SK-N-SH (cell line): ENCODE measurements at regions not wholly inside any gene's neighbourhood (a gene's known extent, or its start where the extent isn't known, plus 50 kb on each side); places are given as distances from the start of the nearest gene placed in this dataset.

Experiments
- EZH2phosphoT487 ChIP-seq: fragments of 200-600 bp; sonication (generic); IDR thresholded peaks from 2 replicates; pipeline ENCODE4 v1.6.1; 2017; ENCODE audit warnings: low read depth, mixed run types, mild to moderate bottlenecking, antibody characterized with exemption, moderate library complexity, borderline replicate concordance
- POLR2AphosphoS5 ChIP-seq: IDR thresholded peaks from 2 replicates; pipeline ENCODE4 v1.6.1; 2012; ENCODE audit warnings: low read depth, low read length
- TCF12 ChIP-seq: IDR thresholded peaks from 2 replicates; pipeline ENCODE4 v1.4.0; 2012
- YY1 ChIP-seq: IDR thresholded peaks from 2 replicates; pipeline ENCODE4 v1.4.0; 2012; ENCODE audit warnings: low read depth, mild to moderate bottlenecking
- TF ChIP-seq, protein P1 (sequence below): fragments of 200-600 bp; sonication (generic); IDR thresholded peaks from 2 replicates; pipeline ENCODE4 v1.6.1; 2017; ENCODE audit warnings: antibody characterized with exemption, mild to moderate bottlenecking, moderate library complexity

DNA sequence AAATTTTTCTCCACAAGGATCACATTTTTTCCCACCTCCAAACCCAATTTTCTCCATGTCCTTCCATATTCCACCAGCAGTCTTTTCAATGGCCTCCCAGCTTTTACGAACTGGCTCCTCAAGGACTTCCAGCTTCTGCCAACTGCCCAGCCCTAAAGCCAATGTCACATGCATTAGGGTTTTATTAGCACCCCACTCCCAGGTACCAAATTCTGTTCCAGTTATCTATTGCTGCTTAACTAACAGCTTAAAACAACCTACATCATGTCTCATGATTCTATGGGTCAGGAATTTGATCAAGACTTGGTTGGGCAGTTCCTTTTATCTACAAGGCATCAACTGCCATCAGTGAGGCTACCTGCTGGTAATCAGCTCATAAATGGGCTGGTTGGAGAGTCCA lies 151.3 kb downstream of the SPTSSA start:
- TF ChIP-seq, protein P1, sequence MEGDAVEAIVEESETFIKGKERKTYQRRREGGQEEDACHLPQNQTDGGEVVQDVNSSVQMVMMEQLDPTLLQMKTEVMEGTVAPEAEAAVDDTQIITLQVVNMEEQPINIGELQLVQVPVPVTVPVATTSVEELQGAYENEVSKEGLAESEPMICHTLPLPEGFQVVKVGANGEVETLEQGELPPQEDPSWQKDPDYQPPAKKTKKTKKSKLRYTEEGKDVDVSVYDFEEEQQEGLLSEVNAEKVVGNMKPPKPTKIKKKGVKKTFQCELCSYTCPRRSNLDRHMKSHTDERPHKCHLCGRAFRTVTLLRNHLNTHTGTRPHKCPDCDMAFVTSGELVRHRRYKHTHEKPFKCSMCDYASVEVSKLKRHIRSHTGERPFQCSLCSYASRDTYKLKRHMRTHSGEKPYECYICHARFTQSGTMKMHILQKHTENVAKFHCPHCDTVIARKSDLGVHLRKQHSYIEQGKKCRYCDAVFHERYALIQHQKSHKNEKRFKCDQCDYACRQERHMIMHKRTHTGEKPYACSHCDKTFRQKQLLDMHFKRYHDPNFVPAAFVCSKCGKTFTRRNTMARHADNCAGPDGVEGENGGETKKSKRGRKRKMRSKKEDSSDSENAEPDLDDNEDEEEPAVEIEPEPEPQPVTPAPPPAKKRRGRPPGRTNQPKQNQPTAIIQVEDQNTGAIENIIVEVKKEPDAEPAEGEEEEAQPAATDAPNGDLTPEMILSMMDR: no peak
- TF ChIP-seq YY1 (no peak), TCF12 (no peak), POLR2AphosphoS5 (no peak), EZH2phosphoT487 (no peak)
